GM19372 (cell line): ENCODE measurements at regions not wholly inside any gene's neighbourhood (a gene's known extent, or its start where the extent isn't known, plus 50 kb on each side); places are given as distances from the start of the nearest gene placed in this dataset.

Source experiments
- ATAC-seq: cut with Tn5 transposase; IDR thresholded peaks from one replicate; pipeline ENCODE4 v1.9.1; 2021; ENCODE audit warnings: mild to moderate bottlenecking, low read depth, moderate library complexity; ENCODE audit not compliant: unreplicated experiment

DNA sequence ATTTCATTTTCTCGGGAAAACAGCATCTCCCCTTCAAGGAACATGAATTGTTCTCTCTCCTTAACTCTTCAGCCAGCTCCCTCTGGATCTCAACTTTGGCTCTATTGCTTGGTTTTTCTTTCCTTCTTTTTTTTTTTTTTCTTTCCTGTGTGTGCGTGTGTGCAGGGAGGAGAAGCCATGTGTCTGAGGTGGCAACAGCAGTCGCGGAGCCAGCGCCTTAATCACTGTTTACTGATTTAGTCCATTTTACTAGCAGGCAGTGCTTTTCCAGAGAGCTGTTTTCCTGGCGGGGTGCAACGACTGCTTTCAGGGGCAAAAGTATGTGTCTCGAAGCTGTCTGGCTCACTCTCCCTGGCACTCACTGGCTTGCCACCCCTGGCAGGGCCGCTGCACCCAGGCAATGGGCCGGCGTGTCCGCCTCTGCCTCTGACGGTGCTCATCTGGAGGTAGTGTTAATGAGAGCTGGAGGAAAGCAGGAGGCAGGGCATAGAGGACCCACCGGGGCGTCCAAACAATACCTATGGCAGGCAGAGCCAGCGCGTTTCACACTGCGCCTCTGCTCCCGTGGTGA lies 835.4 kb upstream of the NR2F2 start:
- no peak for ATAC-seq

DNA sequence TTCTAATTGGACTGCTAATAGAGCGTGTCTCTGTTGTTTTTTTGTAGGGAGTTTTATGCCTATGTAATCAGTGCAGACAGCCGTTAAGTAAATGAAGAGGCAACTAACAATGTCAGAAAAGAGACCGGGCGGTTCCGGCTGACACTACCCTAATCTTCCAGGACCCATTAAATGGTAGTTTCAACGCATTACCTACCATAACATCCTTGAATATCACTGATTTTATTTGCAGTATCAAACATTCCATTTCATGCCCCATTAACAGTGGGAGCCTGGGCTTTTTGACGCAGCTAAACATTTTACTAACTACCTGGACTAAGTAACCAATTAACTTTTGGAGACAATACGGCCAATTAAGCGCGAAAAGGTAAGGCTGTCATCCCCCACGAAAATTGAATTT lies 832.9 kb upstream of the NR2F2 start:
- ATAC-seq: no peak

DNA sequence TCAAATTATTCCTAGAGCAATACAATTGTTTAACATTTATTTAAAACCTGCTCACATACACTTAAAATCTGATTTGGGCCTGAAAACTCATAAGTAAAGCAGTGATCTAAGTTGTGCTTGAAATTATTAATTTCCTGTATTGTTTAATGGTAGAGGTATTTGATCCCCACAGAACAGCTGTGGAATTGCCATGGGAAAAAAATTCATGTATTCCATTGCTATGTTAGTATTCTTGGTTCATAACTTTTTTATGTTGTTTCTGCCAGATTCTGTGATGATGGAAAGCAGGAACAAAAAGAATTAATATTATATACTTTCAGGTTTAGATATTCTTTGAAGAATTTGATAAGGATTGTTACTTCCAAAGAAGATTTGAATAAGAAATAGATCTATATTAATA lies 831.5 kb upstream of the NR2F2 start:
- no peak for ATAC-seq

DNA sequence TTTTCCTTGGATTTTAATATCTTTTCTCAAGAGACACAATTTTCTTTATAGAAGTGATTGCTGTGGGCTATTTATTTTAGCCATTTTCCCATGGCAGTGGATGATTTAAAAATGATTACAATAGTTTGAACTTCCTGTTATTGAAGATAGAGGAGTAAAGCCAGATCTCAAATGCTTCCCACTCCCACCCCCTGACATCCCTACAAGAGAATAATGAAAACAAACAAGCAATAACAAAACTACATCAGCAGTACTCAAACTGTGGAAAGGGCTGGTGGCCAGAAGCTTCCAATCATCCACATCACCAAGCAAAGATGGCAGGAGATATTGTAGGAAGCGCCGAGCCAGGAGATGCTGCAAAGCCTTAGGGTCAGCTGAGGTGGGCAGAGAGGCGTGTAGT lies 831.1 kb upstream of the NR2F2 start:
- ATAC-seq: no peak

DNA sequence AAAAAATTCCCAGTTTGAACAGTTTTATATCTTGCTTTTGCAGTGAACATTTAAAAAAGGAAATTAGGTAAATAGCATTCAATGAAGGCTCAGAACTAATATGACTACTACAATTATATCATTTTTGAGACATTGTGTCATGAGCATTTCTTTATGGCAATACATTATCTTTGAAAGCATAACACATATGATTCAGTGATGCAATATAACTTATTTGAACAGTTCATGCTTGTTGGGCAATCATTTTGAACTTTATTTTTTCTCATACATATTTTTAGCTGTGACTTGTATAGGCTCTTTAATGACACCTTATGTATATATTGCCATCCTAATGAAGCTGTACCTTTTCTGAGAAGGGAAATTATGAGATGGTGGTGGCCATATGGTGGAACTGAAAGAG lies 828.6 kb upstream of the NR2F2 start:
- ATAC-seq: no peak

DNA sequence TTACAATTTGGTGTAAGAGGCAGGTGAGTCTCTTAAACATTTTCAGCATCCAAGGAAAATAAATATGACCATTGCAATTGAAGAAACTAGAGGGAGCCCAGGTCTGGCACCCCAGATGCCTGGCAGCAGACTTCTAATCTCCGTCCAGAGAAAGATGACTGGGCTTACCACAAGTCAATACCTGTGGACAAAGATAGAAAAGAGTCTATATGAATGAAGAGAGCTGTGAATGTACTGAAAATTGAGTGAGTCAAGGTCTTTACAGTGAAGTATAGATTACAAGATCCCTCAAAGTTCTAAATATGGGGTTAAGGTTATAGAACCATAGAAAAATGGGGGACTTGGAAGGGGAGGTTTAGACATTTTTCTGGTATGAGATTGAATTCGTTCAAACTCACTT lies 827.4 kb upstream of the NR2F2 start:
- ATAC-seq: no peak

DNA sequence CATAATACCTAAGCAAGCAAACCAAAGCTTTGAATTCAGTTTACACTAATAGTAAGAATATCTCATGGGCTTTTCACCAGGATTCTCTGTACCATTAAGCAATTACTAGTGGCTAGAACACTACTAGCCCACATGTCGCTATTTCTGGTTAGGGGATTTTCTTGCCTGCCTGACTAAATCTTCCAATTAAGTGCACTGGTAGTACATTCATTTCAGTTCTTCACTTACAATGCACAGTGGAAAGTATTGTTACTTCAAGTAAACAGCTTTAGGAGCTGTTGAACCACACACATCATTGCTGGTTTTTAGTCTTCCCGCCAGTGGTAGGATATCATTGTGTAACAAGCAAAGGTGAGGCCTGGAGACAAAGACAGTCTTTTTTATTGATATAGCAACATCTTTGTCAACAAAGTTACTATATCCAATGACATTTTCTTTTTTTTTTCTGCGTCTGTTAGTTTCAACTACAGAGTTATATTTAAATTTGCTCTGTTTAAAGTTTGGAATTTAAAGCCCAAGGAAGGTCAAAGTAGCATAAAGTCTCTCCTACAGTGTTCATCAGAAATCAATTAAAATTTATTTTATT lies 826.8 kb upstream of the NR2F2 start:
- ATAC-seq: peak; percentile 81

DNA sequence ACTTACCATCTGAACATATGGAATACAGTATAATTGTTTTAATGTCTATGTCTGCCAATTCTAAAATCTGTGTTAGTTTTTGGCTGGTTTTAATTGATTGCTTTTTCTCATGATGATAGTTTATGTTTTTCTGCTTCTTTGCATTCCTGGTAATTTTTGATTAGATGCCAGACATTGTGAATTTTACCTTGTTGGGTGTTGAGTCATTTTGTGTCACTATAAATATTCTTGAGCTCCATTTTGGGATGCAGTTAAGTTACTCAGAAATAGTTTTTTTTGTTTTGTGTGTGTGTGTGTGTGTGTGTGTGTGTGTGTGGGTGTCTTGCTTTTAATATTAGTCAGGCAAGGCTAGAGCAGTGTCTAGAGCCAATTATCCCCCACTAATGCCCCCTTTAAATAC lies 818.8 kb upstream of the NR2F2 start:
- no peak for ATAC-seq

DNA sequence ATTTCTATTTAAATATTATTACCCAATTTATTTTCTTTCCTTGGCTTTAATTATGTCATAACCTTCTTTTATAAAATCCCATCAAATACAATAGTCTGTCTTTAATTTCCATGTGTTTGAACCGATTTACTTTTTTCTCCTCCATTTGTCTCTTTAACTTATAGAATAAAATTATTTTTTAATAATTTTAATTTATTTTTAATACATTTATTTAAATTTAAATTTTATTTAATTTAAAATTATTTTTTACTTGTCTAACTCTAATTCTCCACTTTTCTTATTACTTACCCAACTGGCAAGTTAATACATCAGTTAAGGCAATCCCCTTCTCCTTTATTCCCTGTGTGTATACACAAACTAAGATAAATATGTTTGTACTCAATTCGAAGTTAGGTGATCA lies 817.6 kb upstream of the NR2F2 start:
- ATAC-seq: no peak

DNA sequence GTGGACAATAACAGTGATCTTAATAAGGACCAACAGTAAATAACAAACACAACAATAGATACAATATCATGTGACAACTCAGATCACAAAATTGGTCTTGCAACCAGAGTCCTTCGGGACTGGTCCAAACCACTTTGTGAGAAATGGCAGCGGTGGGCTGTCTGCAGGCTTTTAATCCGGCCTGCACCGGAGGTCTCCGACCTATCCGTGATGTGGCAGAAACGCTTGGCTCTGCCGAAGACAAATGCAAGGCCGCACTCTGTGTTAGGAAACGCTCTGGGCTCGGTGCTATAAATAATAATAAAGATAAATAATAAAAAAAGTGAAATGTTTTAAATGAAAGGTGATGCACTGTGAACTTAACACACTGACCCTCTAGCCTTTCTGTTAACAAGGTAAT lies 810.6 kb upstream of the NR2F2 start:
- ATAC-seq: no peak

DNA sequence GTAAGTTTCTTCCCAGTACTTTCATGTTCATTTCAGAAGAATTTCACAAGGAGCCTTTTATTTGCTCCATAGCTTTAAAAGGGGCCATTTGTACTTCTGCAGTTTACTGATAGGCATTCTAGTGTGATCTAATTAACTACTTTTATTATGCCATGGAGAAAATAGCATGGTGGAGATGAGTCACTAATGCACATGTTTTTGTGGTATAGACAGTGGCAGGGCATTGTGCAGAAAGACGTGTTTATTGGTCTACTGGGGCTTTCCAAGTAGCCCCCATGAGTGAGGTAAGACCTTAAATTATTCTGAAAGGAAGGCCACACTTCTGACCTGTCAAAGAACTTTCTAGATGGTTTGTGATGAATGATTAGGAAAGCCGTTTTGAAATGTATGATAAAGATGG lies 810.0 kb upstream of the NR2F2 start:
- no peak for ATAC-seq

DNA sequence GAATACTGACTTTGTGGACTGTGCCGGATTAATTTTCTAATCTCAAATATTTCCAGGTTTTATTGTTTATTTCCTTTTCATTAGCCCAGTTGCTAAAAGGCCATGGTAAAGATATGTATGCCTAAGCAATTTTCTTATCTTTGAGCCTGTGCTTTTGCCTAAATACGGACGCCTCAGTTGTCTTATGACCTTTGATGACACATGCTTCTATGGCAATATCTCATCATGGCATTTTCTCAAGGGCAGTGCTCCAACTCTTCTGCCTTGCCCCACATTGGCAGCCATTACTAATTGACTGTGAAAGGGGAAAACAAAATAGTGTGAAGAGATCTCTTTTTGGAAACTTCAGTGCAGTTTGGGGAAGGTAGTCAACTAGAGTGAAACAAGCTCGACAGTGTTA lies 809.6 kb upstream of the NR2F2 start:
- no peak for ATAC-seq

DNA sequence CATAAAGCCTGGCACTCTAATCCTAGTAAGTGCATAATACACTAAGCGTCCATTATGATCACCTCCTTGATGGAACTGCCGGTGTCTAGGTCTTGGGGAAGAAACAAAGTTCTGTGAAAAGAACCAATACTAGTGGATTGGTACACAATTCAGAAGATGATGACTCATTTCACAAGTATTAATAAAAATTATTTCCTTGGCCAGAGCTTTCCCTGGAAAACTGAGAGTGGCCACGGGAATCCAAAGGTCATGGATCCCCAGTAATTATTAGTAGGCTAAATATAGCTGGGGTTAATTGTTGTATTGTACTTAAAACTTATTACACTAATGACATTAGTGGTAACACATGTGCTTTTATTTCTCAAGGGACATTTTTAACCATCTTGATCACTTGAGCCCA lies 808.0 kb upstream of the NR2F2 start:
- no peak for ATAC-seq

DNA sequence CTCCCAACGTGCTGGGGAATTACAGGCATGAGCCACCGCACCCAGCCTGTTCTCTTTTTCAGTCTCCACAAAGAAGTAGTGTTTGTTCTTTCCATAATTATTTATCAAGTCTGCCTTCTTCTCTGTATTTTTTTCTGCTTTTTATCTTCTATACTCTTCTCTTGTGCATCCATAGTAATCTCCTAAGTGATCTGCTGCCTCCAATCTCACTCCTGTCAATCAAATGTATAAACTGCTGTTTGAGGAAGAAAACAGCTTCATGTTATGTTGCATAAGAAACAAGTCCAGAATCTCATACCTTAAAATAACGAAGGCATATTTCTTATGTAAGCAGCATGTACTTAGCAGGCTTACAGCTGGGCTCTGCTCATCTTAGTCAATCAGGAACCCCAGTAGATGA lies 801.6 kb upstream of the NR2F2 start:
- ATAC-seq: no peak

DNA sequence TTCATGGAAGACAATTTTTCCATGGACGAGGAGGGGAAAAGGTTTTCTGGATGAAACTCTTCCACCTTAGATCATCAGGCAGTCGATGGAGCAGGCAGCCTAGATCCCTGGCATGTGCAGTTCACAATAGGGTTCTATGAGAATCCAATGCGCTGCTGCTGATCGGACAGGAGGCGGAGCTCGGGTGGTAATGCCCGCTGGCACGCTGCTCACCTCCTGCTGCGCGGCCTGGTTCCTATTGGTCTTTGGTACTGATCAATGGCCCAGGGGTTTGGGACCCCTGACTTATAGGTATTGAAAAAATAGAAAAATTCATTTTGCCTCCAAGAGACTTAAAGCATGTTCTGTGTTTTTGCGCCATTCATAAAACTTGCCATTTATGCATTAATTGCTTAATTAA lies 793.9 kb upstream of the NR2F2 start:
- no peak for ATAC-seq

DNA sequence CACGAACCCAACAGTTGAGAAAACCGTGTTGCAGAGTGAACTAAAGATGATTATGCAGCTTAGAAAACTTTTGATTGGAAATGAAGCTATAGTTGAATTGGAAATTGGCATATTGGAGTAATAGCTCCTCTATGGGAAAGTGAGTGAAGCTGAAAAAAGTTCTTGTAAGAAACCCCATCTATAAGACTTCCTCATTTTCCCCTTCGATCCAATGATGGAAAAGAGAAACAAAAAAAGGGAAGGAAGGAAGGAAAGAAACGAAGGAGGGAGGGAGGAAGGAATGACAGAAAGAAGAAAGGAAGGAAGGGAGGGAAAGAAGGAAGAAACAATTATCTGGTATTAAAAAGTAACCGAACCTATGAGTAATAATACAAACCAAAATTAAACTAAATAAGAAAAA lies 791.8 kb upstream of the NR2F2 start:
- ATAC-seq: no peak

DNA sequence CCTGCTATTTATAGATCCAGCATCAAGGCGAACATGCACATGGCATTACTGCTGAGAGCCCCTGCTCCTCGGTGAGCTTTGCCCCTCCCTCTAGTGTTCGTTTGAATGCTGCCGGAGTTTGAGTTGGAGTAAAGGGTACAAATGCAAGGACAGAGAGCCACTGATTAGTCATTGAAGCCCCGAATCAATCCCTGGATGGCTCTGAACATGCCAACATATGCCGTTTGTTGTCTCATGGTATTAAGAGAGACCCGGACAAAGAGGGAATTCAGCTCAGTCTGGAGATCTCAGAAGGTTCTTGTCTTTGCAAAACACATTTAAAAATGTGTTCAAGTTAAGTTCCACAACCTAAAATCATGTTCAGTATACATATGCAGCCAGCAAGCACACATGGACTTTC lies 789.2 kb upstream of the NR2F2 start:
- no peak for ATAC-seq

DNA sequence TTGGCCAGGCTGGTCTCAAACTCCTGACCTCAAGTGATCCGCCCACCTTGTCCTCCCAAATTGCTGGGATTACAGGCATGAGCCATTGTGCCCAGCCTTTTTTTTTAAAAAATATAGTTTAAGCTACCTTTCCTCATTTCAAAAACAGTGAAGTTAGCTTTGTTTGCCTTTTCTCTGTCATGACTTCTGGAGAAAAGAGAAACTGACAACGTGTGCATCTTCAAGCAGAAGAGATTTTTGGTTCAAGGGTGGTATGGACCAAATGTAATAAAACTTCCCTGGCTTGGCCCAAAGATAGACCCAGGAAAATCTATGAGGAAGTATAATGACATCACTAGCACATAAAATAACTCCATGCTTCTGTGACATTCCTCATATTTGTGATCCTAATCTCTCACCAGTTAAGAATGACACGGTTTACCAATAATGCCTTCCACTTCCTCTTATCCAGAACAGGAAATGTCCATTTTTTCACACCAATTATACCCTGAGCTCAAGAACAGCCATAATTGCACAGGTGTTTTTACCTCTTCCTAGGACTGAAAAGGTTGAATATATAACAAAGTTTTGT lies 781.2 kb upstream of the NR2F2 start:
- no peak for ATAC-seq

DNA sequence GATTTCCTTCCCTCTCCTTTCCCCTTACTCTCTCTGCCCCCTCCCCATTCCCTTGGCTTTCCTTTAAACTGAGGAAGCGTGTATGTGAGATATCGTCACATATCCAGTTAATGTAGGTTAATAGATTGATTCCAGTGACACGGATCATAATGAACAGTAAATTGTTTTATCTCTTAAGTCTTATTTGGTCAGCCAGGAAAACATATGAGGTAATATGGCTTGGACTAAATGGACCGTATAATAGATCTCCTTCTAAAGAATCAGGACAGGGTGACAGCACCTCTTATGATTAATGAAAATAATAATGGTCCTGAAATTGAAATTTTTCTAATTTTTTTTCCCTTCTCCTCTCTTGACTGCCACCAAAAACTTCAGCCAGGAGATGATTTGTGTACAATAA lies 779.8 kb upstream of the NR2F2 start:
- ATAC-seq: no peak

DNA sequence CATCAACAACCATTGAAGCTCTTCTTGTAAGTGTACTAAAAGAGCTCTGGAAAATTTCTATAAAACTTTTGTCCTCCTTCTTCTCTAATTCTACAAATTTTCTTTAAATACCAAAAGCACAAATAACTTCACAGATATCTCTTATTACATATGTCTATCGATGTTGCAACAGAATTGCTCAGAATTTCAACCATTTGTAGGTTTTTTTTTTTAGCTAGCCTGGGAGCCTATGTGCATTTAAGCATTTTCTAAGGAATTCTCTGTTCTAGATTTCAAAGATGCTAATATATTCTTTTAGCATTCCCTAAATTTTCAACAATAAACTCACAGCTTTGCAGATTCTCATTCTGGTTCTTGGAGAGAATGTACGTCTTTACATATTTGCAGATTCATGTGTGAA lies 774.3 kb upstream of the NR2F2 start:
- ATAC-seq: no peak

DNA sequence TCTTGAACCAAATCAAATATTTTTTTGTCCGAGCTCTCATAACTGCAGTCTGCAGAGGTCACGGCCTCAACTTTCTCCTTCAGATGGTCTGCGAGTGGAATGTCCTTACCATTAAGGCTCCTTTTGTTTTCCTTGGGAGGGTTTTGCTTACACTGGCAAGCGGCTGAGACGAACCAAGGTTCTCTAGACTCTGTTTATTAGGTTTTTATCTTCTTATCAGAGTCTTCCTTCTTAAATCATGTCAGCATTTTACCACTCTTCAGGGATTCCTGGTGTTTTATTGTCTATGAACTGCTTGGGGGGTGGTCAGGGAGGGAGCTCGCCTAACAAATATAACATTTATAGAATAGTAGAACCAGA lies 773.7 kb upstream of the NR2F2 start:
- ATAC-seq: no peak

DNA sequence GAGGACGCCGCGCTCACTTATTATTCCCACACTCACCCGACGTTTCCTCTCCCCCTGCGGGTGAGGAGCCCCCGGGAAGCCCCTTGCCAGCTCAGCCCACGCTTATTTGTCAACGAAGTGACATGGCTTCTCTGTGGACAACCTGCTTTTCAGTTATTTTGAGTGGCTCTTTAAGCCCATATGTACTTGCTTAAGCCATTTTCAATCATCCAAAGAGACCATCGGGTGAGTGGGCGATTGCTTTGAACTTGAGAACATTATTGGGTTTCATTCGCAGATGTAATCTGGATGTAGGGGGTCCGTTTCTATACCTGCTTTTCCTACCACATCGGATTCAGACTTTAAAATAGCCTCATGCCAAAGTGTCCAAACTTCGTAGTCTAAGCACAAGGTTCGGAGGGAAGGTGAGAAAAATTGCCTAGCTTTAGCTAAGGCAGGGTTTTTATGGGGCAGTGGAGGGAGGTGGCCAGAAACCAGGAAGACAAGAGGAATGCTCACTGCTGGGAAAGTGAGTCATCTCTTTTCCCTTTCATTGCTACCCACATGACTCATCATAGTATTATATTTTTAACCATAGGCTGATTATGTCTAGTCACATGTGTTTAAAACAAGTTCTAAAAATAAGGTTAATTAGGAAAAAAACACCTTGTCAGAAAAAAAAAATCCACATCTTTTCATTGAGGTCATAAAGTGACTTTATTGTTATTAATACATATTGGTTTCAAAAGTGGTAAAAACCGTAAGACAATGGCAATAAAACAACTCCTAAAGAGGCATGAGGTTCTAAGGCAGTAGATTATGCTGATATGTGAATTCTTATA lies 773.1 kb upstream of the NR2F2 start:
- no peak for ATAC-seq
